HepG2 (cell line): ENCODE measurements at regions not wholly inside any gene's neighbourhood (a gene's known extent, or its start where the extent isn't known, plus 50 kb on each side); places are given as distances from the start of the nearest gene placed in this dataset.

ENCODE experiments used
- ATAC-seq: fragments of 200-7000 bp; cut with Tn5 transposase; 3 replicates; pipeline ENCODE4 v1.9.1; 2020; ENCODE audit warnings: mild to moderate bottlenecking, moderate library complexity
- BruUV-seq: library from RNA; stranded (reverse); fragments of 400-500 nt; replicated peaks from 2 replicates; lab custom pipeline; 2021; lab: Mats Ljungman, UMichigan
- CTCF ChIA-PET: fragments of 300-600 bp; formaldehyde crosslinking; extraction: SDS; loops from one replicate; lab custom pipeline; 2021; ENCODE audit warnings: low total read pairs, inconsistent platforms, low intra/inter-chr PET ratio; lab: Yijun Ruan, JAX
- POLR2A ChIA-PET: fragments of 350-600 bp; sonication (Branson Sonifier 250); formaldehyde crosslinking; loops from one replicate; lab custom pipeline; 2020; ENCODE audit warnings: antibody characterized with exemption, inconsistent platforms; lab: Yijun Ruan, JAX
- DNase-seq: peaks from one replicate; pipeline ENCODE4 v3.0.0-alpha.2; 2015; ENCODE audit warnings: low spot score
- FAIRE-seq: peaks from 3 replicates; lab custom pipeline; 2011; peaks lifted over from hg19 to GRCh38; lab: Jason Lieb, UNC
- H2AFZ ChIP-seq: one replicate; pipeline ENCODE4 v1.6.1; 2011; ENCODE audit warnings: low read length, inconsistent platforms
- H3K27ac ChIP-seq: fragments of 300-600 bp; 3 replicates; pipeline ENCODE4 v1.8.0; 2011; ENCODE audit warnings: mixed run types, mild to moderate bottlenecking, mixed read lengths, low read length, inconsistent platforms; ENCODE audit not compliant: insufficient read depth; ENCODE audit errors: extremely low read length
- H3K27me3 ChIP-seq, 2 experiments: fragments of 200-600 bp in 1 of 2; 2 replicates in 1 of 2; 3 replicates in 1 of 2; pipeline versions ENCODE4 v1.6.0 to v1.8.0; 2011; ENCODE audit warnings: low read length in 2 of 2, mild to moderate bottlenecking in 2 of 2, moderate library complexity in 2 of 2, inconsistent platforms in 1 of 2; ENCODE audit not compliant: insufficient read depth in 2 of 2, control insufficient read depth in 1 of 2
- H3K36me3 ChIP-seq, 2 experiments: fragments of 200-600 bp in 1 of 2; replicated peaks in 1 of 2; 2 replicates in 1 of 2; 3 replicates in 1 of 2; pipeline versions ENCODE4 v1.5.1 to v1.8.0; 2011; ENCODE audit warnings: low read length in 2 of 2, inconsistent platforms in 1 of 2; ENCODE audit not compliant: insufficient read depth in 2 of 2, control insufficient read depth in 1 of 2
- H3K4me1 ChIP-seq: 2 replicates; pipeline ENCODE4 v1.5.1; 2012; ENCODE audit warnings: low read length, inconsistent platforms; ENCODE audit not compliant: insufficient read depth
- H3K4me2 ChIP-seq: 2 replicates; pipeline ENCODE4 v1.6.0; 2011; ENCODE audit warnings: low read depth, low read length, inconsistent platforms
- H3K4me3 ChIP-seq, 3 experiments: fragments of 200-600 bp in 1 of 3; sonication (generic), shearing (Covaris generic) in 1 of 3; replicated peaks in 1 of 3; 2 replicates each; pipeline ENCODE4 v1.5.1; 2011 to 2016; ENCODE audit warnings: low read length in 3 of 3, inconsistent platforms in 2 of 3, low read depth in 2 of 3, mild to moderate bottlenecking in 2 of 3, control low read depth in 1 of 3, mixed read lengths in 1 of 3; ENCODE audit not compliant: insufficient read depth in 1 of 3
- H3K79me2 ChIP-seq: one replicate; pipeline ENCODE4 v1.6.1; 2011; ENCODE audit warnings: low read length, inconsistent platforms; ENCODE audit not compliant: insufficient read depth
- H3K9ac ChIP-seq: 2 replicates; pipeline ENCODE4 v1.6.0; 2011; ENCODE audit warnings: mild to moderate bottlenecking, low read depth, low read length, inconsistent platforms; ENCODE audit not compliant: insufficient read depth
- H3K9me3 ChIP-seq: 2 replicates; pipeline ENCODE4 v1.5.1; 2012; ENCODE audit warnings: mild to moderate bottlenecking, low read length
- H4K20me1 ChIP-seq: 2 replicates; pipeline ENCODE4 v1.6.0; 2011; ENCODE audit warnings: inconsistent platforms, mild to moderate bottlenecking, low read length, moderate library complexity; ENCODE audit not compliant: insufficient read depth
- BCL3 ChIP-seq: sonication (generic); formaldehyde crosslinking; IDR thresholded peaks from 2 replicates; pipeline ENCODE4 v1.5.1; 2020; ENCODE audit warnings: mild to moderate bottlenecking, missing genetic modification reagents, moderate library complexity
- CAMTA2 ChIP-seq: sonication (generic); formaldehyde crosslinking; IDR thresholded peaks from 2 replicates; pipeline ENCODE4 v1.4.0; 2020; ENCODE audit warnings: mild to moderate bottlenecking, missing genetic modification reagents, borderline replicate concordance
- ERF ChIP-seq: IDR thresholded peaks from 2 replicates; pipeline ENCODE4 v1.6.1; 2018; ENCODE audit warnings: missing biosample characterization, missing genetic modification reagents
- FOXO1 ChIP-seq: sonication (generic); formaldehyde crosslinking; IDR thresholded peaks from 2 replicates; pipeline ENCODE4 v1.4.0; 2020; ENCODE audit warnings: missing genetic modification reagents
- HMGA1 ChIP-seq: sonication (generic); formaldehyde crosslinking; conservative IDR thresholded peaks from 2 replicates; pipeline ENCODE4 v1.4.0; 2020; ENCODE audit warnings: missing genetic modification reagents
- MAFF ChIP-seq: IDR thresholded peaks from 2 replicates; pipeline ENCODE4 v1.6.1; 2011; ENCODE audit warnings: low read depth, low read length, improper control_type of control experiment
- MAFK ChIP-seq, 2 experiments: IDR thresholded peaks in 1 of 2; conservative IDR thresholded peaks in 1 of 2; 2 replicates each; pipeline ENCODE4 v1.6.1; 2011; ENCODE audit warnings: improper control_type of control experiment in 2 of 2, low read length in 2 of 2
- MBNL3 ChIP-seq: fragments of 250-450 bp; sonication (Bioruptor Pico); conservative IDR thresholded peaks from 2 replicates; pipeline ENCODE4 v1.8.0; 2022; ENCODE audit warnings: mild to moderate bottlenecking, inconsistent platforms
- NFKBIZ ChIP-seq: IDR thresholded peaks from 2 replicates; pipeline ENCODE4 v1.6.1; 2018; ENCODE audit warnings: missing genetic modification reagents, missing compliant biosample characterization
- RARG ChIP-seq: sonication (generic); formaldehyde crosslinking; IDR thresholded peaks from 2 replicates; pipeline ENCODE4 v1.4.0; 2020; ENCODE audit warnings: low read depth, mild to moderate bottlenecking, missing genetic modification reagents
- SCMH1 ChIP-seq: sonication (generic); formaldehyde crosslinking; IDR thresholded peaks from 2 replicates; pipeline ENCODE4 v1.9.0; 2021; ENCODE audit warnings: missing genetic modification reagents, mild to moderate bottlenecking, borderline replicate concordance
- TCF7L2 ChIP-seq: IDR thresholded peaks from 2 replicates; pipeline ENCODE4 v1.6.1; 2011; ENCODE audit warnings: mild to moderate bottlenecking, low read depth, low read length, moderate library complexity
- TGIF2 ChIP-seq: IDR thresholded peaks from 2 replicates; pipeline ENCODE4 v1.6.1; 2016; ENCODE audit warnings: control low read depth, missing compliant biosample characterization
- TIGD3 ChIP-seq: sonication (generic); formaldehyde crosslinking; IDR thresholded peaks from 2 replicates; pipeline ENCODE4 v1.5.1; 2020; ENCODE audit warnings: mild to moderate bottlenecking, missing genetic modification reagents, borderline replicate concordance
- ZBTB43 ChIP-seq: sonication (generic); formaldehyde crosslinking; conservative IDR thresholded peaks from 2 replicates; pipeline ENCODE4 v1.4.0; 2020; ENCODE audit warnings: missing genetic modification reagents
- ZNF333 ChIP-seq: sonication (generic); formaldehyde crosslinking; IDR thresholded peaks from 2 replicates; pipeline ENCODE4 v1.4.0; 2020; ENCODE audit warnings: mild to moderate bottlenecking, missing genetic modification reagents, borderline replicate concordance
- ZNF615 ChIP-seq: sonication (generic); formaldehyde crosslinking; IDR thresholded peaks from 2 replicates; pipeline ENCODE4 v1.5.0; 2020; ENCODE audit warnings: mild to moderate bottlenecking, missing genetic modification reagents, borderline replicate concordance
- ZNF878 ChIP-seq: sonication (generic); formaldehyde crosslinking; IDR thresholded peaks from 2 replicates; pipeline ENCODE4 v1.8.1; 2023; ENCODE audit warnings: mild to moderate bottlenecking, missing genetic modification reagents, moderate library complexity
- WGBS: methylation state at CpG from one replicate; pipeline ENCODE4 v1.1.6; 2017; ENCODE audit warnings: low lambda C conversion rate; 5-methylcytosine and 5-hydroxymethylcytosine counted together
- in situ Hi-C: cut with HindIII; loops from 2 replicates; pipeline ENCODE4 v1.10.0; 2017; ENCODE audit warnings: low pct_unique_long_range_greater_than_20kb; ENCODE audit not compliant: extremely low pct_ligation_motif_present
- intact Hi-C: fragments of 100-400 bp; cut with micrococcal nuclease; formaldehyde crosslinking; loops from one replicate; pipeline ENCODE4 v1.10.0; 2022; ENCODE audit not compliant: unreplicated experiment

- TF ChIP-seq ZBTB43 (CRISPR knock-in tag): no peak
- TF ChIP-seq ZNF878: no peak
- no peak for TF ChIP-seq ZNF333 (CRISPR knock-in tag)
- TF ChIP-seq MAFF: peak; percentile 66
- TF ChIP-seq MAFK (conservative IDR thresholded peaks at IDR 0.05 in 1 of 2, IDR thresholded peaks at IDR 0.05 in 1 of 2; ENCODE audit: low read length in 2 of 2): peak; percentile 58 to 75
- no peak for TF ChIP-seq ZNF615
- TF ChIP-seq, all 625 proteins: peak for 2
- H3K27me3 ChIP-seq: peaks cover 1 to 4% of the 10 kb centered on the region in 2 experiments; a peak in 2 of 5 replicates
- no peak for ATAC-seq
- H3K9ac ChIP-seq: no peak overlapping the region
- BruUV-seq: no TSS peak
- H3K27ac ChIP-seq: no peak overlapping the region
- no peaks in the 10 kb centered on the region for H3K4me1 ChIP-seq
- ChIA-PET CTCF (no interaction called here), POLR2A (no interaction called here)
- H3K79me2 ChIP-seq: no peaks in the 10 kb centered on the region
- no peak for FAIRE-seq
- H3K9me3 ChIP-seq: no peaks in the 10 kb centered on the region
- no peak overlapping the region for H2AFZ ChIP-seq
- H3K4me3 ChIP-seq: no peak overlapping the region
- no peak overlapping the region for H3K4me2 ChIP-seq
- no peak for DNase-seq
- H3K36me3 ChIP-seq: no peaks in the 10 kb centered on the region
- intact Hi-C loops (no loop called here), in situ Hi-C loops (no loop called here)
- 0% methylated on average over 2 of the region's 2 CpGs for WGBS
- no peaks in the 10 kb centered on the region for H4K20me1 ChIP-seq
Observed at GRCh38 chr14:65916055-65916454, 503.5 kb downstream of the FUT8 start.

- no peak for DNase-seq
- H3K36me3 ChIP-seq: no peaks in the 10 kb centered on the region
- H3K79me2 ChIP-seq: no peaks in the 10 kb centered on the region
- no peak for FAIRE-seq
- H3K9me3 ChIP-seq: no peaks in the 10 kb centered on the region
- no peaks in the 10 kb centered on the region for H3K4me1 ChIP-seq
- H3K4me3 ChIP-seq: no peak overlapping the region
- POLR2A ChIA-PET: no interaction called here
- H3K27ac ChIP-seq: no peak overlapping the region
- H3K9ac ChIP-seq: no peak overlapping the region
- H2AFZ ChIP-seq: no peak overlapping the region
- intact Hi-C loops: no loop called here
- no peak overlapping the region for H3K4me2 ChIP-seq
- no peaks in the 10 kb centered on the region for H4K20me1 ChIP-seq
- WGBS: 2% methylated on average over 2 of the region's 2 CpGs
- no peak for ATAC-seq
- BruUV-seq: no TSS peak
- in situ Hi-C loops: no loop called here
- H3K27me3 ChIP-seq: peaks cover 1 to 8% of the 10 kb centered on the region in 2 experiments; a peak in 2 of 5 replicates
- CTCF ChIA-PET: no interaction called here
- no peak for TF ChIP-seq TIGD3 (CRISPR knock-in tag)
- TF ChIP-seq ERF (CRISPR knock-in tag): no peak
- no peak for TF ChIP-seq MBNL3
- TF ChIP-seq TGIF2: no peak
- TF ChIP-seq SCMH1: no peak
- no peak for TF ChIP-seq TCF7L2
- no peak for TF ChIP-seq FOXO1 (CRISPR knock-in tag)
- no peak for TF ChIP-seq CAMTA2 (CRISPR knock-in tag)
- no peak for TF ChIP-seq HMGA1 (CRISPR knock-in tag)
- no peak for TF ChIP-seq NFKBIZ (CRISPR knock-in tag)
- TF ChIP-seq RARG (CRISPR knock-in tag): no peak
- TF ChIP-seq BCL3 (CRISPR knock-in tag): no peak
Observed at GRCh38 chr14:65920996-65921395, 508.5 kb downstream of the FUT8 start.
